ENCODE measurements at regions not wholly inside any gene's neighbourhood (a gene's known extent, or its start where the extent isn't known, plus 50 kb on each side); places are given as distances from the start of the nearest gene placed in this dataset.

- TF ChIP-seq CTCF (IDR thresholded peaks at IDR 0.05): no peak
- no peak for TF ChIP-seq POLR2A (IDR thresholded peaks at IDR 0.05)
- TF ChIP-seq EP300 (IDR thresholded peaks at IDR 0.05): no peak
These were observed 107.0 kb upstream of the PPP1R26 start for GRCh38 chr9:135372501-135373008.
